ENCODE measurements at regions not wholly inside any gene's neighbourhood (a gene's known extent, or its start where the extent isn't known, plus 50 kb on each side); places are given as distances from the start of the nearest gene placed in this dataset.

- SMC1A ChIA-PET (ENCODE audit: uncharacterized antibody, unreplicated experiment): no interaction called here
- Histone ChIP-seq H3K27me3 (replicated peaks in 1 of 2; ENCODE audit: control insufficient read depth in 2 of 2, insufficient read depth in 2 of 2, low read length in 1 of 2) (no peaks in the 10 kb centered on the region), H3K9me3 (replicated peaks; ENCODE audit: control insufficient read depth, insufficient read depth, low read length) (no peaks in the 10 kb centered on the region), H3K4me2 (ENCODE audit: control insufficient read depth, insufficient read depth) (no peak overlapping the region), H3K4me3 (no peak overlapping the region), H3K9ac (ENCODE audit: control insufficient read depth, insufficient read depth, low read length) (no peak overlapping the region), H3K4me1 (ENCODE audit: control insufficient read depth, insufficient read depth, low read length) (no peaks in the 10 kb centered on the region), H3K27ac (ENCODE audit: control insufficient read depth, insufficient read depth) (no peak overlapping the region), H2AFZ (ENCODE audit: control insufficient read depth, low read depth, low read length) (no peak overlapping the region), H3K36me3 (ENCODE audit: control insufficient read depth in 2 of 2, insufficient read depth in 2 of 2, low read length in 1 of 2) (no peaks in the 10 kb centered on the region), H4K20me1 (ENCODE audit: control insufficient read depth, insufficient read depth) (no peaks in the 10 kb centered on the region), H3K79me2 (ENCODE audit: control insufficient read depth, insufficient read depth, low read length) (no peaks in the 10 kb centered on the region)
- FAIRE-seq (no peak), ATAC-seq (no peak), DNase-seq (ENCODE audit: low read depth, low spot score) (no peak)
- RAD21 ChIA-PET (ENCODE audit: unreplicated experiment): no interaction called here
- in situ Hi-C loops (cut with MboI) (no loop called here), intact Hi-C loops (cut with micrococcal nuclease; ENCODE audit: unreplicated experiment) (no loop called here)
- WGBS (ENCODE audit: insufficient coverage, insufficient replicate concordance, low lambda C conversion rate, missing lambda C conversion rate): 48% methylated on average over 4 of the region's 4 CpGs
- no TSS peak for BruUV-seq (replicated peaks)
- no peak for TF ChIP-seq NFYA (IDR thresholded peaks at IDR 0.05; ENCODE audit: borderline replicate concordance, low read depth, low read length)
- CTCF ChIA-PET: no interaction called here
- POLR2A ChIA-PET: no interaction called here
Measured at GRCh38 chr5:125262782-125263181, 516.3 kb upstream of the ZNF608 start.

GRCh38 chr5:125263356-125263755 is 516.9 kb upstream of the ZNF608 start:
- Histone ChIP-seq H3K9me3 (replicated peaks; ENCODE audit: control insufficient read depth, insufficient read depth, low read length) (no peaks in the 10 kb centered on the region), H3K79me2 (ENCODE audit: control insufficient read depth, insufficient read depth, low read length) (no peaks in the 10 kb centered on the region), H3K4me1 (ENCODE audit: control insufficient read depth, insufficient read depth, low read length) (no peaks in the 10 kb centered on the region), H2AFZ (ENCODE audit: control insufficient read depth, low read depth, low read length) (no peak overlapping the region), H3K27ac (ENCODE audit: control insufficient read depth, insufficient read depth) (no peak overlapping the region), H3K27me3 (replicated peaks in 1 of 2; ENCODE audit: control insufficient read depth in 2 of 2, insufficient read depth in 2 of 2, low read length in 1 of 2) (no peaks in the 10 kb centered on the region), H3K36me3 (ENCODE audit: control insufficient read depth in 2 of 2, insufficient read depth in 2 of 2, low read length in 1 of 2) (no peaks in the 10 kb centered on the region), H3K4me3 (no peak overlapping the region), H3K9ac (ENCODE audit: control insufficient read depth, insufficient read depth, low read length) (no peak overlapping the region), H3K4me2 (ENCODE audit: control insufficient read depth, insufficient read depth) (no peak overlapping the region), H4K20me1 (ENCODE audit: control insufficient read depth, insufficient read depth) (no peaks in the 10 kb centered on the region)
- WGBS (ENCODE audit: insufficient coverage, insufficient replicate concordance, low lambda C conversion rate, missing lambda C conversion rate): 0% methylated on average over 1 of the region's 1 CpG
- ChIA-PET SMC1A (ENCODE audit: uncharacterized antibody, unreplicated experiment) (no interaction called here), CTCF (no interaction called here), POLR2A (no interaction called here), RAD21 (ENCODE audit: unreplicated experiment) (no interaction called here)
- intact Hi-C loops (cut with micrococcal nuclease; ENCODE audit: unreplicated experiment) (no loop called here), in situ Hi-C loops (cut with MboI) (no loop called here)
- no peak for FAIRE-seq
- no peak for ATAC-seq
- no peak for TF ChIP-seq WRNIP1 (IDR thresholded peaks at IDR 0.05; ENCODE audit: borderline replicate concordance, low read depth, low read length)
- TF ChIP-seq LARP7 (IDR thresholded peaks at IDR 0.05): no peak
- TF ChIP-seq NFIC (IDR thresholded peaks at IDR 0.05; ENCODE audit: low read depth, low read length): no peak
- TF ChIP-seq MTA2 (IDR thresholded peaks at IDR 0.05; ENCODE audit: low read depth): no peak
- no peak for TF ChIP-seq SPI1 (IDR thresholded peaks at IDR 0.05; ENCODE audit: borderline replicate concordance, insufficient read depth, low read depth, low read length)
- TF ChIP-seq ZNF207 (IDR thresholded peaks at IDR 0.05; ENCODE audit: borderline replicate concordance): no peak
- TF ChIP-seq RCOR1 (conservative IDR thresholded peaks at IDR 0.05; ENCODE audit: low read depth, low read length): no peak
- TF ChIP-seq CBX5 (IDR thresholded peaks at IDR 0.05; ENCODE audit: low read depth): no peak
- no peak for DNase-seq (ENCODE audit: low read depth, low spot score)
- BruUV-seq (replicated peaks): no TSS peak

Data from GM12878 (cell line).